Osteoblast (primary cell): ENCODE measurements at regions not wholly inside any gene's neighbourhood (a gene's known extent, or its start where the extent isn't known, plus 50 kb on each side); places are given as distances from the start of the nearest gene placed in this dataset.

Experiments used
- DNase-seq: peaks from one replicate; pipeline ENCODE4 v3.0.0; 2011; ENCODE audit warnings: low spot score, mixed read lengths; ENCODE audit not compliant: insufficient read length; ENCODE audit errors: missing footprints
- H2AFZ ChIP-seq: 2 replicates; pipeline ENCODE4 v1.6.0; 2011; ENCODE audit warnings: mild to moderate bottlenecking, low read length
- H3K27ac ChIP-seq: 2 replicates; pipeline ENCODE4 v1.5.1; 2011; ENCODE audit warnings: mild to moderate bottlenecking, low read depth, low read length, moderate library complexity
- H3K27me3 ChIP-seq: 2 replicates; pipeline ENCODE4 v1.6.0; 2012; ENCODE audit warnings: mild to moderate bottlenecking, control low read depth, inconsistent platforms, low read length, moderate library complexity; ENCODE audit not compliant: insufficient read depth
- H3K36me3 ChIP-seq: 2 replicates; pipeline ENCODE4 v1.5.1; 2011; ENCODE audit warnings: mild to moderate bottlenecking, low read length, control low read depth, moderate library complexity; ENCODE audit not compliant: insufficient read depth
- H3K4me1 ChIP-seq: 2 replicates; pipeline ENCODE4 v1.5.1; 2011; ENCODE audit warnings: mild to moderate bottlenecking, low read length, control low read depth, moderate library complexity; ENCODE audit not compliant: insufficient read depth
- H3K4me2 ChIP-seq: 2 replicates; pipeline ENCODE4 v1.6.0; 2011; ENCODE audit warnings: mild to moderate bottlenecking, low read length; ENCODE audit not compliant: insufficient read depth
- H3K4me3 ChIP-seq: fragments of 200-600 bp; sonication (generic); 3 replicates; pipeline ENCODE4 v1.5.1; 2012; ENCODE audit warnings: mild to moderate bottlenecking, low read length, inconsistent platforms; ENCODE audit not compliant: insufficient read depth
- H3K79me2 ChIP-seq: 2 replicates; pipeline ENCODE4 v1.6.0; 2012; ENCODE audit warnings: mild to moderate bottlenecking, low read length, control low read depth, inconsistent platforms; ENCODE audit not compliant: insufficient read depth
- H3K9me3 ChIP-seq: 2 replicates; pipeline ENCODE4 v1.5.1; 2011; ENCODE audit warnings: low read depth, low read length, control low read depth
- H4K20me1 ChIP-seq: 2 replicates; pipeline ENCODE4 v1.6.0; 2012; ENCODE audit warnings: mild to moderate bottlenecking, low read length, control low read depth; ENCODE audit not compliant: insufficient read depth
- TF ChIP-seq, protein P1 (sequence below): IDR thresholded peaks from 2 replicates; pipeline ENCODE4 v1.5.1; 2011; ENCODE audit warnings: mild to moderate bottlenecking, low read depth, low read length, moderate library complexity; ENCODE audit errors: extremely low read depth

DNA sequence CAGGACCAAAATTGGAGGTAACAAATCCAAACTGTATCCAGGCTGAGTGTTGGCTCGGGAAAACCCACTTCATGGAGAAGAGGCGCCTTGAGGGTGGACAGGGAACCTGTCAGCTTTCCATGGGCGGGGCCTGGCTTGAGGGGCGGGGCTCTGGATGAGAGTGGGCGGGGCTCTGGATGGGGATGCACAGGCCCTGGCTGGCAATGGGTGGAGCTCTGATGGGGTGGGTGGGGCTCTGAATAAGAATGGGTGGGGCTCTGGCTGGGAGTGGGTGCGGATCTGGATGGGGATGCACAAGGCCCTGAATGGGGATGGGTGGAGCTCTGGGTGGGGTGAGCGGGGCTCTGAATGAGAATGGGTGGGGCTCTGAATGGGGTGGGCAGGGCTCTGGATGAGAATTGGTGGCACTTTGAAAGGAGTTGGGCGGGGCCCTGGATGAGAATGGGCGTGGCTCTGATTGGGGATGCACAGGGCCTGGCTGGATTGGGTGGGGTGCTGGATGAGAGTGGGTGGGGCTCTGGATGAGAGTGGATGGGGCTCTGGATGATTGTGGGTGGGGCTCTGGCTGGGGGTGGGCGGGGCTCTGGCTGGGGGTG lies 96.6 kb upstream of the NPTX2 start:
- Histone ChIP-seq H3K4me1 (no peaks in the 10 kb centered on the region), H4K20me1 (no peaks in the 10 kb centered on the region), H3K27ac (no peak overlapping the region), H3K4me2 (no peak overlapping the region), H3K79me2 (no peaks in the 10 kb centered on the region), H3K9me3 (no peaks in the 10 kb centered on the region), H3K27me3 (no peaks in the 10 kb centered on the region), H3K36me3 (no peaks in the 10 kb centered on the region), H2AFZ (no peak overlapping the region), H3K4me3 (no peak overlapping the region)
- DNase-seq: no peak
- TF ChIP-seq, protein P1, sequence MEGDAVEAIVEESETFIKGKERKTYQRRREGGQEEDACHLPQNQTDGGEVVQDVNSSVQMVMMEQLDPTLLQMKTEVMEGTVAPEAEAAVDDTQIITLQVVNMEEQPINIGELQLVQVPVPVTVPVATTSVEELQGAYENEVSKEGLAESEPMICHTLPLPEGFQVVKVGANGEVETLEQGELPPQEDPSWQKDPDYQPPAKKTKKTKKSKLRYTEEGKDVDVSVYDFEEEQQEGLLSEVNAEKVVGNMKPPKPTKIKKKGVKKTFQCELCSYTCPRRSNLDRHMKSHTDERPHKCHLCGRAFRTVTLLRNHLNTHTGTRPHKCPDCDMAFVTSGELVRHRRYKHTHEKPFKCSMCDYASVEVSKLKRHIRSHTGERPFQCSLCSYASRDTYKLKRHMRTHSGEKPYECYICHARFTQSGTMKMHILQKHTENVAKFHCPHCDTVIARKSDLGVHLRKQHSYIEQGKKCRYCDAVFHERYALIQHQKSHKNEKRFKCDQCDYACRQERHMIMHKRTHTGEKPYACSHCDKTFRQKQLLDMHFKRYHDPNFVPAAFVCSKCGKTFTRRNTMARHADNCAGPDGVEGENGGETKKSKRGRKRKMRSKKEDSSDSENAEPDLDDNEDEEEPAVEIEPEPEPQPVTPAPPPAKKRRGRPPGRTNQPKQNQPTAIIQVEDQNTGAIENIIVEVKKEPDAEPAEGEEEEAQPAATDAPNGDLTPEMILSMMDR: no peak

DNA sequence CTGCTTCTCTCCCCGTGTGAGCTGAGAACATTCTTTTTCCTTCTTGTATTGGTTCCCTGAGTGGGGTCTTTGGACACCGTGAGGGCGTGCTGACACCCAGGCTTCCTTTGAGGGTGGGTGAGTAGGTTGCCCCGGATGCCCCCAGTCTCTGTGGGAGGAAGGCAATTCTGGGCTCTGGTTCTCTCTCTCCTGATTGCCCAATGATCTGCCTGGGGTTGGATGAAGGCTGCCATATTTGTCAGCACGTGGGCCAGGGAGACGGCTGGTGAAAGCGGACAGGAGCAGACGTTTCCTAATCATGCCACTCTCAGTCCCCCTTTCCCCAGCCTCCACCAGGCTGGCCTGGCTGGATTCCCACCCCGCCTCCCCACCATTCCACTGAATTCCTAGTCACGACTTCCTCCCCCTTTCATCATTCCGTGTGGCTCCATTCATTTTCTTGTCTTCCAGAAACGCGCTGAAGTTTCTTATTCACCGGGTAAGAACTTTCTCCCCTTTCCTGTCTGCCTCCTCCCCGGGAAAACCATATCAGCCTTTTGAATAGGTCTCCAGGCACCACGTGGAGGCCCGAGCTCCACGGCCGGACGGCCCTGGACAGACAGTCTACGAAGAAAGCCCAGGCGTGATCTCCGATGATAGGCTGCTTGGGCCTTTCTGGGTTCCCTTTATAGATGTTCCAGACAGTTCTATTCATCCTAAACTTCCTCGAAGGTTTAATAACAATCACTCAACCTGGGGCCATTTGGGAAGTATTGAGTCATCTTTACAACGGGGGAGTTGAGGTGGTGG lies 98.7 kb upstream of the NPTX2 start:
- TF ChIP-seq, protein P1: no peak
- no peaks in the 10 kb centered on the region for H4K20me1 ChIP-seq

GRCh38 chr7:98515201-98515600 lies 101.9 kb upstream of the NPTX2 start:
- Histone ChIP-seq H3K27me3 (no peaks in the 10 kb centered on the region), H3K9me3 (no peaks in the 10 kb centered on the region), H3K4me3 (no peak overlapping the region), H2AFZ (no peak overlapping the region), H4K20me1 (no peaks in the 10 kb centered on the region), H3K79me2 (no peaks in the 10 kb centered on the region), H3K36me3 (no peaks in the 10 kb centered on the region), H3K27ac (no peak overlapping the region), H3K4me1 (no peaks in the 10 kb centered on the region), H3K4me2 (no peak overlapping the region)
- DNase-seq: no peak
- TF ChIP-seq, protein P1: no peak

More for the DNA sequence above, 98.7 kb upstream of the NPTX2 start:
- H3K4me2 ChIP-seq: no peak overlapping the region
- no peaks in the 10 kb centered on the region for H3K27me3 ChIP-seq
- no peak overlapping the region for H3K27ac ChIP-seq
- H3K79me2 ChIP-seq: no peaks in the 10 kb centered on the region
- H3K9me3 ChIP-seq: no peaks in the 10 kb centered on the region
- no peak overlapping the region for H3K4me3 ChIP-seq
- DNase-seq: peak; percentile 32
- no peak overlapping the region for H2AFZ ChIP-seq
- no peaks in the 10 kb centered on the region for H3K36me3 ChIP-seq
- H3K4me1 ChIP-seq: no peaks in the 10 kb centered on the region
